ENCODE measurements at regions not wholly inside any gene's neighbourhood (a gene's known extent, or its start where the extent isn't known, plus 50 kb on each side); places are given as distances from the start of the nearest gene placed in this dataset.

- intact Hi-C loops (cut with DNase I, micrococcal nuclease), result no loop called here
- Histone ChIP-seq H3K4me1 (ENCODE audit: low read depth) (no peaks in the 10 kb centered on the region), H3K9me3 (no peaks in the 10 kb centered on the region), H3K36me3 (ENCODE audit: low read depth) (no peaks in the 10 kb centered on the region), H3K4me3 (no peak overlapping the region)
- TF ChIP-seq CTCF (IDR thresholded peaks at IDR 0.05), result no peak
- no peak for DNase-seq
- no peak for ATAC-seq
Observed at GRCh38 chr10:111820471-111820870, 363.1 kb downstream of the GPAM start.

GRCh38 chr10:111821871-111822270 lies 361.7 kb downstream of the GPAM start:
- no peaks in the 10 kb centered on the region for H3K36me3 ChIP-seq (ENCODE audit: low read depth)
- ATAC-seq (no peak), DNase-seq (no peak)
- intact Hi-C loops (cut with DNase I, micrococcal nuclease), result no loop called here
- H3K9me3 ChIP-seq, result no peaks in the 10 kb centered on the region
- H3K4me3 ChIP-seq, result no peak overlapping the region
- H3K4me1 ChIP-seq (ENCODE audit: low read depth), result no peaks in the 10 kb centered on the region
- TF ChIP-seq CTCF (IDR thresholded peaks at IDR 0.05), result no peak

DNA sequence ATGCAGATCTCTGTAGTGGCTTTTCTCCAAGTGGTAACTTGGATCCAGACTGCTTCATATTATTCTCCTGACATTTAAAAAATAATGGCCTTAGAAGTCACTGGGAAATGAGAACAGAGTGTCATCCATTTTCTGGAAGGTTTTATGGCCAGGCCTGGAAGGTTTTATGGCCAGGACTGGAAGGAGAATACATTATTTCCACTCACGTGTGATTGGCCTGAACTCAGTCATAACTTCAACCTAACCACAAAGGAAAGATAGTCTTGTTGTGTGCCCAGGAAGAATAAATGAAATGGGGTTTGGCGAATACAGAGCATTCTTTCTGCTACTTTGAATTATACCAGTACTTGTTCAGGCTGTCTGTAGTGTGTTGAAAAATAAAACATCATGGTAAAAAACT lies 360.9 kb downstream of the GPAM start:
- no peaks in the 10 kb centered on the region for H3K36me3 ChIP-seq (ENCODE audit: low read depth)
- ATAC-seq (no peak), DNase-seq (no peak)
- intact Hi-C loops (cut with DNase I, micrococcal nuclease), result no loop called here
- no peaks in the 10 kb centered on the region for H3K9me3 ChIP-seq
- H3K4me3 ChIP-seq, result no peak overlapping the region
- TF ChIP-seq CTCF (IDR thresholded peaks at IDR 0.05), result no peak
- no peaks in the 10 kb centered on the region for H3K4me1 ChIP-seq (ENCODE audit: low read depth)

- no peak for DNase-seq
Observed at GRCh38 chr10:111824128-111824527, 359.4 kb downstream of the GPAM start.

GRCh38 chr10:111830359-111830758 lies 353.2 kb downstream of the GPAM start:
- H3K9me3 ChIP-seq, result no peaks in the 10 kb centered on the region
- DNase-seq, result no peak
- no peak for TF ChIP-seq CTCF (IDR thresholded peaks at IDR 0.05)
- H3K36me3 ChIP-seq (ENCODE audit: low read depth), result no peaks in the 10 kb centered on the region
- H3K4me1 ChIP-seq (ENCODE audit: low read depth), result no peaks in the 10 kb centered on the region
- no peak overlapping the region for H3K4me3 ChIP-seq
- intact Hi-C loops (cut with DNase I, micrococcal nuclease), result no loop called here
- ATAC-seq, result no peak

More at GRCh38 chr10:111824128-111824527, 359.4 kb downstream of the GPAM start:
- no peak for TF ChIP-seq CTCF (IDR thresholded peaks at IDR 0.05)
- Histone ChIP-seq H3K36me3 (ENCODE audit: low read depth) (no peaks in the 10 kb centered on the region), H3K4me3 (no peak overlapping the region), H3K4me1 (ENCODE audit: low read depth) (no peaks in the 10 kb centered on the region), H3K9me3 (no peaks in the 10 kb centered on the region)
- intact Hi-C loops (cut with DNase I, micrococcal nuclease), result no loop called here
- ATAC-seq, result no peak

GRCh38 chr10:111831058-111831457 lies 352.5 kb downstream of the GPAM start:
- Histone ChIP-seq H3K4me1 (ENCODE audit: low read depth) (no peaks in the 10 kb centered on the region), H3K4me3 (no peak overlapping the region), H3K36me3 (ENCODE audit: low read depth) (no peaks in the 10 kb centered on the region), H3K9me3 (no peaks in the 10 kb centered on the region)
- ATAC-seq, result no peak
- intact Hi-C loops (cut with DNase I, micrococcal nuclease), result no loop called here
- DNase-seq, result no peak
- TF ChIP-seq CTCF (IDR thresholded peaks at IDR 0.05), result no peak

Data from mucosa of descending colon (tissue), 3 donors.